SHP77 treated with DMSO at 0.1 percent for 48 hours (cell line): ENCODE measurements at regions not wholly inside any gene's neighbourhood (a gene's known extent, or its start where the extent isn't known, plus 50 kb on each side); places are given as distances from the start of the nearest gene placed in this dataset.
A peak's percentile ranks its signal among the peaks of the same experiment; 100 is the strongest.
"Not testable (repeated sequence)": the region's sequence is repeated elsewhere in the genome, so short reads cannot be mapped to it uniquely, and the experiment has no call there.

Experiments
- DNase-seq: peaks from one replicate; lab custom pipeline; 2025; lab: John Stamatoyannopoulos, UW

DNA sequence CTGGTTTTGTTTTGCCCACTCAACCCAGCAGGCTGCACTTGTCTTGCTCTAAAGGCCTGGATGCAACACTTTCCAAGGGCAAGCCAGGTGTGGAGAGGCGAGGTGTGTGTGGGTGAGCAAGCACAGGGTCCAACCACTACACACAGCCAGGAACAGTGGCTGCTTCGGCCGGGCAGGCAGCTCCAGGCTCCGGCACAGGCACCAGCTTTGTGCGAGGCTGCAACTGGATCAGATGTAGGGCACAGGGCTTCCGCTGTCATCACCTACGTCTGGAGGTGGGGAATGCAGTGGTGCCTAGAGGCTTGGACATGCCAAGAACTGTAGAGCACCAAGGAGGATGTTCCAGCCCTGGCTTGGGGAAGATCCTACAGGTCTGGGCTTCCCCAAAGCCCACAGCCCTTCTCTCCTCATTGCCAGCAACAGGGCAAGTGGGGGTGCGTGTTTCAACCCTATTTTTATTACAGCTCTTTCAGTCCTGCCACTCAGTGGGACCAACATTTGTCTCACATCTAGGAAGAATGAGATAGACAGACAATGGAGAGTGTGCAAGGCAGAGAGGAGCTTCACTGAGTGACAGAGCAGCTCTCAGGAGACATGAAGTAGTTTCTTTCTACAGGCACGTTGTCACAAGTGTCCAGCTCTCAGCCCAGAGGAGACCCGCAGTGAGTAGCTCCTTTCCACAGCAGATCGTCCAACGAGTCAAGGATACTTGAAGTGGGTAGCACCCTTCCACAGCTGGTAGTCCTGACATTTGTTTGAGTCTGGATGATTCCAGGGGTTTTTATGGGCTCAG is 622.2 kb downstream of the CDH9 start:
- no peak for DNase-seq

DNA sequence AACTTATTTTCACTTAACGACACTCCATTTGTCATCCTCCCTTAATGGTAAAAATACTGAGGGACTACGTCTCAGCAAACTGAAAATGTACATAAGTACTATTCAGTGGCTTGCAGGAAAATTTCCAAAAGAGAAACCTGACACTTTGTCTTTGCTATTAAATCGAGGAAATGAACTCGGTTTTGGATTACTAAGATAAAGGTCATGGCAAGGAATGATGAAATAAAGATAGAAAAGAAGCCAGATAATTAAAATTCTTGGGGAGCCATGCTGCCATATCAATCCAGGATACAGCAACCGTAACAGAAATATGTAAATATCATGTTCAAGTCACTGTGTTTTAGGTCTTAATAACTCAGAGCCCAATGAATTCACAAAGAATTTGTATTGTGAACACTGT is 647.8 kb downstream of the CDH9 start:
- DNase-seq: no peak

GRCh38 chr5:26388976-26389375 is 649.4 kb downstream of the CDH9 start:
- no peak for DNase-seq

DNA sequence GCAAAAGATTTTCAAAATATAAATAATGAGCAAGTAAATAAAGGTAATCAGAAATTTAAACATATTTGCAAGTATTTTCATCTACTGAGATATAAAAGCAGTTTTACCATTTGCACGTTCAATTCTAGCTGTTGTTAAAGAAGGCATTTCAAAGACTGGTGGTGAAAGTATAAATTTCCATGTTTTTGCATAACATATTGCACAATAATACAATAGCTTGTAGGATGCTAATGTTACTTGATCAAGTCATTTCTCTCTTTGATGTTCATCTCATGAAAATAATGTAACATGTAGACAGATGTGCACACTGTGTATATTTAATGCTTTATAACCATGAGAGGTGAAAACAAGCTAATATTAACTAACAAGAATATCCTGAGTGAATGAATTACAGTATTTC is 651.9 kb downstream of the CDH9 start:
- DNase-seq: no peak

- DNase-seq: not testable (repeated sequence)
Measured at GRCh38 chr5:26364624-26365023, 673.8 kb downstream of the CDH9 start.

GRCh38 chr5:26343801-26344325 is 694.5 kb downstream of the CDH9 start:
- DNase-seq: no peak

DNA sequence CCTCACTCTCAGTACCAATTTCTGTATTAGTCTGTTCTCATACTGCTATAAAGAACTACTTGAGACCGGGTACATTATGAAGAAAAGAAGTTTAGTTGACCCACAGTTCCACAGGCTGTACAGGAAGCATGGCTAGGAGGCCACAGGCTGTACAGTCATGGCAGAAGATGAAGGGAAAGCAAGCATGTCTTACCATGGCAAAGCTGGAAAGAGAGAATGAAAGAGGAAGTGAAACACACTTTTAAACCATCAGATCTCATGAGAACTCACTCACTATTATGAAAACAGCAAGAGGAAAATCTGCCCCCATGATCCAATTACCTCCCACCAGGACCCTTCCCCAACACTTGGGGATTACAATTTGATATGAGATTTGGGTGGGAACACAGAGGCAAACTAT is 698.8 kb downstream of the CDH9 start:
- no peak for DNase-seq

DNA sequence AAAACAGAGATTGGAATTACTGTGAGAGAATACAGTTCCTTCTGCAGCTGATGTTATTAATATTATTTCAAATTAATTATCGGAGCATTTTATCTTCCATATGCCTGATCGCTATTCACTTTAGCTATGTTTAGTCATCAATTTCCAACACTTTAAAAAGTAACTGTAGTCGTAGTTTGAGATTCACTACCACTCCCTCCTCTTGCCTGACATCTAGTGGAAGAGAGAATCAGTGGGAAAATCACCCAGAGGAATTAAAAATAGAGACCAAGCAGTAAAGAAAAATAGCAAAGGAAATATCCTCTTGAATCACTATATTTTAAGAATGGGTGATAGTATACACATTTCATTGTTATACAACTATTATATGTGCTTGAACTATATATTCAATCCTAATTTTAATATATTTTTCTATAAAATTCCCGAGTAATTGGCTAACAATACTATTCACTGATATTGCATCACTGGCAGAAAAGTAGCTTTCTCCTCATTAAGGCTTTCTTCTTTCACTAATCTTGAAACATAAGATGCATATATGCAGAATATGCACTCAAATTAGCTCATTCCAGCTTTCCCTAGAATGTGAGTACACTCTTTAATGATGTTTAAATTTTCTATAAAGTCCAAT is 708.7 kb downstream of the CDH9 start:
- peak; percentile 34 for DNase-seq

- DNase-seq: no peak
Measured at GRCh38 chr5:26326153-26326759, 712.1 kb downstream of the CDH9 start.

DNA sequence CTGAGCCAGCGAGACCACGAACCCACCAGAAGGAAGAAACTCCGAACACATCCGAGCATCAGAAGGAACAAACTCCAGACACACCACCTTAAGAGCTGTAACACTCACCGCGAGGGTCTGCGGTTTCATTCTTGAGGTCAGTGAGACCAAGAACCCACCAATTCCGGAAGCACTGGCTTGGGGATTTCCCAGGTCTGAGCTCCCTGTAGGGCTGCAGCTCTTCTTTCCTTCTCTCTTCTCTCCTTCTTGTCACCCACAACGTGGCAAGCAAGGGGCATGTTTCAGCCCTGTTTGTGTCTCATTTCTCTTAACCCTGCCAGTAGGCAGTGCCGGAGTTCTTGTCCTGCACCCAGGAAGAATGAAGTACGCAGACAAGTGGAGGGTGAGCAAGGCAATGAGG is 713.0 kb downstream of the CDH9 start:
- DNase-seq: not testable (repeated sequence)

DNA sequence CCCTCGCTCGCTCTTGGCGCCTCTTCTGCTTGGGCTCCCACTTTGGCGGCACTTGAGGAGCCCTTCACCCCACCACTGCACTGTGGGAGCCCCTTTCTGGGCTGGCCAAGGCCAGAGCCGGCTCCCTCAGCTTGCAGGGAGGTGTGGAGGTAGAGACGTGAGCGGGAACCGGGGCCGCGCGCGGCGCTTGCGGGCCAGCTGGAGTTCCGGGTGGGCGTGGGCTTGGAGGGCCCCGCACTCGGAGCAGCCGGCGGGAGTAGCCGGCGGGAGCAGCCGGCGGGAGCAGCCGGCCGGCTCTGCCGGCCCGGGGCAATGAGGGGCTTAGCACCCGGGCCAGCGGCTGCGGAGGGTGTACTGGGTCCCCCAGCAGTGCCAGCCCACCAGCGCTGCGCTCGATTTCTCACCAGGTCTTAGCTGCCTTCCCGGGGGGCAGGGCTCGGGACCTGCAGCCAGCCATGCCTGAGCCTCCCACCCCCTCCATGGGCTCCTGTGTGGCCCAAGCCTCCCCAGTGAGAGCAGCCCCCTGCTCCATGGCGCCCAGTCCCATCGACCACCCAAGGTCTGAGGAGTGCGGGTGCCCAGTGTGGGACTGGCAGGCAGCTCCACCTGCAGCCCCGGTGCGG is 714.0 kb downstream of the CDH9 start:
- DNase-seq: not testable (repeated sequence)

DNA sequence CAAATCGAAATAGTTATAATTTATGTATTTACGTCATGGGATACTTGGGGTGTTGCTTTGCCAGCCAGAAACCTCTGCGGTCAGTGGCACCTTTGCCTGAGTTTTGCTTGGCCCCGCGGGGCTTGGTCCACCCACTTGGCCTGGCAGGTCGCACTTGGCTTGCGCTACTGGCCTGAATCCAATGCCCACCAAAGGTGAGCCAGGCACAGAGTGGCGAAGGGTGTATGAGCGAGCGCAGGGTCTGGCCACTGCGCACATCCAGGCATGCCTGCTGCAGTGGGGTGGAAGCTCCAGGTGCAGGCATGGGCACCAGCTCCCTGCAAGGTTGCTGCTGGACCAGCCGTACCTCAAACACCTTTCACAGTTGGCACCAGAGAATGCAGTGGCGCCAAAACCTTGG is 714.6 kb downstream of the CDH9 start:
- no peak for DNase-seq

DNA sequence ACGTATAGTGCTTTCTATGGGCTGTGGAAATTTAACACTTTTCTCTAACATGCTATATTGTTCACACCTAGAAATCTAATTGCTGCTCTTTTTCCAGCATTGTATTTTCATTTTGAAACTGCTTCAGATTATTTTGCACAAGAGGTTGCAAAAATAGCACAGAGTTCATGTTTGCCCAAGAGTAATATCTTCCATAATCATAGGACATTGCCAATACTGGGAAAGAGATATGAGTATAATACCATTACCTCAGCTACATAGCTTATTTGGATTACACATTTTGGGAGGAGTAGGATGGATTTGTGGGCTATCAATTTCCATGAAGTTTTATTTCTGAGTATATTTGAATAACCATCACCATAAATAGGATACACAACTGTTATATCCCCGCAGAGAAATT is 717.1 kb downstream of the CDH9 start:
- DNase-seq: no peak

GRCh38 chr5:26310415-26310814 is 728.0 kb downstream of the CDH9 start:
- no peak for DNase-seq

DNA sequence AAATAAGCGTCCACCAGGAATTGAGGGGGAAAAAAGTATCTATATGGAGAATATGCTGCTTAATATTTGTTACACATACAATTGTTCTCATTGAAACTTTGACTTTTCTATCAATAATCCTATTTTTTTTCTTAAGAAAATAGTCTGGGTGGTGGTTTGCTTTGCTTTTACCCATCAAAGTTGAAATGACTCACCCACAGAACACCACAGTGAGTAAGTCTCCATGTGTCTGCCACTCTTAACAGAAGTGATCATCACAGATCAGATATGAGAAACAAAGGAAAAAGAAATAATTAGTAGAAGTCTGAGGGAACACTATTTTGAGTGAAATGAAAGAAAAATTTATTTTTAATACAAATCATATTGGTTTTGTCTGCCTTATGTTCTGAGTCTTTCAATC is 742.8 kb downstream of the CDH9 start:
- DNase-seq: no peak

DNA sequence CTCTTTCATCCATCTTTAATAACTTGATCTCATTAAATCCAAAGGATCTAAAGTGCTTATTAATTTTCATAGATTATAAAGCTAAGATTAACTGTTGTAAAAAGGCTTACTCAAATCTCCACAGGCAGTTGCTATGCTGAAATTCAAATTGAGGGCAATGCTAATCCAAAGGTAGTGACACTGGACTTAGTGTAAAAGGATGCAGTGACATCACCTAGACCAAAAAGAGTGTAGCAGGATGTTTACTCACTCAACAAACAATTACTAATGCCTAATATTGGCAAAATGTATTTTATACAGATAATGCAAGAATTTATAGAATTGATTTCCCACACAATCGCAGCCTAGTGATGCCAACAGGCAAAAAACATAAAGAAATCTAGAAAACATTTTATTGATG is 756.2 kb downstream of the CDH9 start:
- DNase-seq: no peak

GRCh38 chr5:26278078-26278477 is 760.3 kb downstream of the CDH9 start:
- DNase-seq: no peak

DNA sequence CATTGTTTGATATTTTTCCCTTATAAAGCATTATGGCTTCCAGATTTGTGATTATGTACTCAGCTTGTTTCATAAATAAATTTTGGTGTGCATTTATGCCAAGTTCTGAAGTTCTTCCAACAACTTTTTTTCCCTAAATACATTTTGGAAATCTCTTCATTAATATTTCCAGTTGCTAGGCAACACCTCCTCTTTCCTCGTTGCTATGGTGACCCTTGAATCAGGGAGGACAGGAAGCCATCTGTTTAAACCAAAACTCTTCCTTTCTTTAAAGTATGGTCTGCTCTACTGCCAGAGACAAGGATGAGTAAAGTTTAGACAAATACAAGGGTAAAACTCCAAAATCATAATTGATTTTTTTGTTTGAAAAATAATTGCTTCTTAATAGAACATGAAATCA is 779.3 kb downstream of the CDH9 start:
- no peak for DNase-seq

DNA sequence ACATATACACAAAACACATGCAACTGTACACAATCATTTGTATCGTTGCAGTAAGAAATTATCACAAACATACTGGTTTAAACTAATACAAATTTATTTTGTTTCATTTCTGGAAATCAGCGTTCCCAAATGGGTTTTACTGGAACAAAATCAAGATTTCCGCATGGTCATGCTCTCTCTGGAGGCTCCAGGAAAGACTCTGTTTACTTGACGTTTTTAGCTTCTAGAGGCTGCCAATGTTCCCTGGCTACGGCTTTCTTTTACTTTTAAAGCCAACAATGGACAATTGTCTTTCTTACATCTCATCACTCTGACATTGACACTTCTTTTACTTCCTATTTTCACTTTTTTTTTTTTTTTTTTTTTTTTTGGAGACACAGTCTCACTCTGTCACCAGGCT is 793.1 kb downstream of the CDH9 start:
- no peak for DNase-seq

DNA sequence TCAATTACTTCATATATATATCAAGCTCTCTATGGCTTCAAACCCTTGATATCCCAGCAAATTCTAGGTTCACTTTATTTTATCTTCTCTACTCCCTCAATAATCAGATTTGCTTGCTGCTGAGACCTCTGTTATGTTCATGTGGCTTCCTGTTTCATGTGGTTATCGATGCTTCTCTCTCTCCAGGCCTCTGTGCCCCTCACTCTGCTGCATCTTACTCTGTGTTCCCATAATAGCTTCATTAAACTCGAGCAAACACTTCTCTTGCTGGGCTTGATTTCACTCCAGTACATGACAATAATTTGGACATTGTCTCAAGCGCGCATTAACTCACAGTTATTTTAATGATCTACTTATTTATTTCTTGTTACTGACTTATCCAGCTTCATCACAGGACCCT is 798.8 kb downstream of the CDH9 start:
- DNase-seq: no peak

DNA sequence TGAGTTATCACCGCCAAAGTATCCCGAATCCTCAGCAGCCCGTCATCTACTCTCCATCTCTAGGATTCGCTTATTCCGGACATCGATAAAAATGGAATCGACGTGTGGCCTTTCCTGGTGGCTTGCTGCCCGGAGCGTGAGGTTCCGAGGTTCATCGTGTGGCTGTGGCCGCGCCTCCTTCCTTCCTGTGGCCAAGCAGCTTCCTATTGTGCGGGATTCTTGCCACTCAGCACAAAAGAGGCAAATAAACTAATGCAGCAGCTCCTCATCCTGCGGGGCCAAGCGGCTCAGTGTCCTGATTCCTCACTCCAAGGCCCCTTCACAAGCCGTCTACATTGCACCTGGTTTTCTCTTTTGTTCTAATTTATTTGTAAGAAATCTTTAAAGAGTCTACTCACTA is 800.9 kb downstream of the CDH9 start:
- DNase-seq: no peak

- DNase-seq: no peak
Measured at GRCh38 chr5:26236936-26237335, 801.5 kb downstream of the CDH9 start.

- no peak for DNase-seq
Measured at GRCh38 chr5:26232706-26233105, 805.7 kb downstream of the CDH9 start.
